Keratinocyte (primary cell): ENCODE measurements at regions not wholly inside any gene's neighbourhood (a gene's known extent, or its start where the extent isn't known, plus 50 kb on each side); places are given as distances from the start of the nearest gene placed in this dataset.

ENCODE experiments used
- DNase-seq: peaks from one replicate; pipeline ENCODE4 v3.0.0-alpha.2; 2011; ENCODE audit warnings: low read depth, missing footprints, low spot score
- FAIRE-seq: peaks from 2 replicates; lab custom pipeline; 2011; peaks lifted over from hg19 to GRCh38; lab: Jason Lieb, UNC
- H2AFZ ChIP-seq: 2 replicates; pipeline ENCODE4 v1.6.0; 2012; ENCODE audit warnings: low read length, control low read depth, inconsistent platforms; ENCODE audit not compliant: control insufficient read depth
- H3K27ac ChIP-seq: 2 replicates; pipeline ENCODE4 v1.5.1; 2011; ENCODE audit warnings: low read length; ENCODE audit not compliant: control insufficient read depth, insufficient read depth
- H3K27me3 ChIP-seq: 3 replicates; pipeline ENCODE4 v1.6.0; 2011; ENCODE audit warnings: low read length; ENCODE audit not compliant: control insufficient read depth, insufficient read depth; ENCODE audit errors: extremely low read depth
- H3K36me3 ChIP-seq, 2 experiments: 2 replicates in 1 of 2; 3 replicates in 1 of 2; pipeline ENCODE4 v1.5.1; 2011; ENCODE audit warnings: low read length in 2 of 2, mild to moderate bottlenecking in 1 of 2; ENCODE audit not compliant: control insufficient read depth in 2 of 2, insufficient read depth in 2 of 2; ENCODE audit errors: extremely low read depth in 1 of 2
- H3K4me1 ChIP-seq: 3 replicates; pipeline ENCODE4 v1.5.1; 2011; ENCODE audit warnings: low read length; ENCODE audit not compliant: control insufficient read depth, insufficient read depth; ENCODE audit errors: extremely low read depth
- H3K4me2 ChIP-seq: 3 replicates; pipeline ENCODE4 v1.6.0; 2011; ENCODE audit warnings: low read depth, low read length; ENCODE audit not compliant: control insufficient read depth, insufficient read depth; ENCODE audit errors: extremely low read depth
- H3K4me3 ChIP-seq, 3 experiments: fragments of 200-600 bp in 1 of 3; sonication (generic) in 1 of 3; 2 replicates in 2 of 3; 3 replicates in 1 of 3; pipeline ENCODE4 v1.5.1; 2011 to 2016; ENCODE audit warnings: low read length in 3 of 3, mild to moderate bottlenecking in 3 of 3, control low read depth in 2 of 3, inconsistent platforms in 1 of 3, low read depth in 1 of 3, mixed read lengths in 1 of 3, mixed run types in 1 of 3, moderate library complexity in 1 of 3; ENCODE audit not compliant: control insufficient read depth in 2 of 3, insufficient read depth in 2 of 3; ENCODE audit errors: extremely low read depth in 1 of 3
- H3K79me2 ChIP-seq: 2 replicates; pipeline ENCODE4 v1.6.0; 2012; ENCODE audit warnings: low read length; ENCODE audit not compliant: control insufficient read depth, insufficient read depth
- H3K9ac ChIP-seq: 3 replicates; pipeline ENCODE4 v1.6.0; 2011; ENCODE audit warnings: low read length; ENCODE audit not compliant: control insufficient read depth, insufficient read depth; ENCODE audit errors: extremely low read depth
- H3K9me1 ChIP-seq: 3 replicates; pipeline ENCODE4 v1.6.0; 2011; ENCODE audit warnings: low read length; ENCODE audit not compliant: control insufficient read depth, insufficient read depth; ENCODE audit errors: extremely low read depth
- H3K9me3 ChIP-seq: 2 replicates; pipeline ENCODE4 v1.5.1; 2012; ENCODE audit warnings: low read depth, low read length; ENCODE audit not compliant: control insufficient read depth
- H4K20me1 ChIP-seq: 3 replicates; pipeline ENCODE4 v1.6.0; 2011; ENCODE audit warnings: low read length; ENCODE audit not compliant: control insufficient read depth, insufficient read depth; ENCODE audit errors: extremely low read depth
- CTCF ChIP-seq, 3 experiments: IDR thresholded peaks in 1 of 3; conservative IDR thresholded peaks in 1 of 3; optimal IDR thresholded peaks in 1 of 3; 2 replicates in 2 of 3; 3 replicates in 1 of 3; pipeline versions ENCODE3 to v1.5.1; 2011; ENCODE audit warnings: low read length in 3 of 3, mild to moderate bottlenecking in 3 of 3, moderate library complexity in 2 of 3, control low read depth in 1 of 3, inconsistent platforms in 1 of 3; ENCODE audit not compliant: insufficient read depth in 2 of 3; ENCODE audit errors: extremely low read depth in 1 of 3
- EZH2 ChIP-seq: IDR thresholded peaks from one replicate; pipeline ENCODE4 v1.6.1; 2012; ENCODE audit warnings: inconsistent platforms, mild to moderate bottlenecking, low read length, moderate library complexity
- dilution Hi-C: fragments of 300-500 bp; cut with MboI; formaldehyde crosslinking; loops from one replicate; pipeline ENCODE4 v1.7.0; 2020; ENCODE audit warnings: low sequenced_read_pairs; ENCODE audit not compliant: extremely low pct_ligation_motif_present

GRCh38 chr4:53844133-53844532 lies 220.3 kb downstream of the CHIC2 start:
- TF ChIP-seq EZH2 (no peak), CTCF (optimal IDR thresholded peaks at IDR 0.05 in 1 of 3, IDR thresholded peaks at IDR 0.05 in 1 of 3, conservative IDR thresholded peaks at IDR 0.05 in 1 of 3; ENCODE audit: extremely low read depth in 1 of 3, insufficient read depth in 2 of 3, low read length in 3 of 3) (no peak)
- Histone ChIP-seq H3K27me3 (no peaks in the 10 kb centered on the region), H3K4me2 (no peak overlapping the region), H3K9ac (no peak overlapping the region), H3K9me1 (no peaks in the 10 kb centered on the region), H2AFZ (no peak overlapping the region), H3K9me3 (no peaks in the 10 kb centered on the region), H3K27ac (no peak overlapping the region), H3K79me2 (no peaks in the 10 kb centered on the region), H3K36me3 (no peaks in the 10 kb centered on the region), H4K20me1 (no peaks in the 10 kb centered on the region), H3K4me3 (no peak overlapping the region), H3K4me1 (no peaks in the 10 kb centered on the region)
- dilution Hi-C loops = no loop called here
- DNase-seq = no peak
- FAIRE-seq = no peak

- Histone ChIP-seq H3K27ac (no peak overlapping the region), H3K4me1 (no peaks in the 10 kb centered on the region), H2AFZ (no peak overlapping the region), H3K36me3 (no peaks in the 10 kb centered on the region), H3K4me3 (no peak overlapping the region), H3K4me2 (no peak overlapping the region), H4K20me1 (no peaks in the 10 kb centered on the region), H3K27me3 (no peaks in the 10 kb centered on the region), H3K9me1 (no peaks in the 10 kb centered on the region), H3K9me3 (no peaks in the 10 kb centered on the region), H3K9ac (no peak overlapping the region), H3K79me2 (no peaks in the 10 kb centered on the region)
- TF ChIP-seq CTCF (optimal IDR thresholded peaks at IDR 0.05 in 1 of 3, IDR thresholded peaks at IDR 0.05 in 1 of 3, conservative IDR thresholded peaks at IDR 0.05 in 1 of 3; ENCODE audit: extremely low read depth in 1 of 3, insufficient read depth in 2 of 3, low read length in 3 of 3) (no peak), EZH2 (no peak)
- no peak for DNase-seq
- dilution Hi-C loops = no loop called here
- no peak for FAIRE-seq
These were observed 222.7 kb downstream of the CHIC2 start for GRCh38 chr4:53841711-53842110.
